SHP77 (cell line): ENCODE measurements at regions not wholly inside any gene's neighbourhood (a gene's known extent, or its start where the extent isn't known, plus 50 kb on each side); places are given as distances from the start of the nearest gene placed in this dataset.
"Not testable (repeated sequence)": the region's sequence is repeated elsewhere in the genome, so short reads cannot be mapped to it uniquely, and the experiment has no call there.

Experiments used
- DNase-seq, 2 experiments: peaks; one replicate each; lab custom pipeline; 2025; lab: John Stamatoyannopoulos, UW

GRCh38 chr1:65527707-65528503 lies 107.4 kb downstream of the LEPR start:
- no peak for DNase-seq

GRCh38 chr1:65531972-65532570 lies 111.6 kb downstream of the LEPR start:
- no peak for DNase-seq

- DNase-seq = no peak
Observed at GRCh38 chr1:65535981-65536380, 115.5 kb downstream of the LEPR start.

- no peak for DNase-seq
Observed at GRCh38 chr1:65538086-65538485, 117.6 kb downstream of the LEPR start.

- no peak for DNase-seq
Observed at GRCh38 chr1:65538664-65539063, 118.2 kb downstream of the LEPR start.

- DNase-seq = no peak
Observed at GRCh38 chr1:65539266-65540131, 119.0 kb downstream of the LEPR start.

GRCh38 chr1:65541161-65541560 lies 120.7 kb downstream of the LEPR start:
- DNase-seq = no peak

- no peak for DNase-seq
Observed at GRCh38 chr1:65541865-65542264, 121.4 kb downstream of the LEPR start.

- not testable (repeated sequence) for DNase-seq
Observed at GRCh38 chr1:65542592-65542991, 122.1 kb downstream of the LEPR start.

- DNase-seq = not testable (repeated sequence)
Observed at GRCh38 chr1:65550306-65551010, 130.0 kb downstream of the LEPR start.

- not testable (repeated sequence) for DNase-seq
Observed at GRCh38 chr1:65552484-65552883, 132.0 kb downstream of the LEPR start.

- DNase-seq = not testable (repeated sequence)
Observed at GRCh38 chr1:65554086-65554764, 133.8 kb downstream of the LEPR start.

GRCh38 chr1:65554829-65555228 lies 134.4 kb downstream of the LEPR start:
- DNase-seq = no peak

GRCh38 chr1:65558215-65558614 lies 137.7 kb downstream of the LEPR start:
- DNase-seq = no peak

- DNase-seq = no peak
Observed at GRCh38 chr1:65564493-65564892, 144.0 kb downstream of the LEPR start.

- DNase-seq = no peak
Observed at GRCh38 chr1:65568285-65568684, 147.8 kb downstream of the LEPR start.

GRCh38 chr1:65572701-65573421 lies 152.4 kb downstream of the LEPR start:
- no peak for DNase-seq

GRCh38 chr1:65577278-65577677 lies 156.8 kb downstream of the LEPR start:
- DNase-seq = no peak

- DNase-seq = not testable (repeated sequence)
Observed at GRCh38 chr1:65577982-65578381, 157.5 kb downstream of the LEPR start.

- no peak for DNase-seq
Observed at GRCh38 chr1:65581119-65581518, 160.7 kb downstream of the LEPR start.

GRCh38 chr1:65584399-65584798 lies 163.9 kb downstream of the LEPR start:
- no peak for DNase-seq
